ENCODE measurements at regions not wholly inside any gene's neighbourhood (a gene's known extent, or its start where the extent isn't known, plus 50 kb on each side); places are given as distances from the start of the nearest gene placed in this dataset.

DNA sequence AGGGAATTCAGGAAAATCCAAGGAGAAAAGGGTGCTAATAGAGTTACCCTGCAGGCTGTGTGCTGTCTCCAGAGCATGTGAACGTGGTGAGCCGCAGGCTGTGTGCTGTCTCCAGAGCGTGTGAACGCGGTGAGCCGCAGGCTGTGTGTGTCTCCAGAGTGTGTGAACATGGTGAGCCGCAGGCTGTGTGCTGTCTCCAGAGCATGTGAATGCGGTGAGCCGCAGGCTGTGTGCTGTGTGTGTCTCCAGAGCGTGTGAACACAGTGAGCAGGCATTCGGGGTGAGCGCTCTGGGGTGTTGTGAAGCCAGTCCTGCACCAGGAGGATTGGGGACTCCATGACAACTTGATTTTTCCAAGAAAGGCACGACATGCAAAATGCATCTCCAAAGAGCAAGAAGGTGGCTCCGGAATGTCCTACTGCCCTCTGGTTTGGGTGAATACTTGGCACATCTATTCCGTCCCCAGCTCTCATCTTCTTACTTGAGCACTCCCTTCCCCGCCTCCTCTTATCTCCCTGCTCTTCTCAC is 407.9 kb upstream of the SHH start:
- peaks cover 3% of the 10 kb centered on the region; the same call in 1 of the 2 replicates for H3K27me3 ChIP-seq (ENCODE audit: control insufficient read depth, insufficient read depth, low read length)

DNA sequence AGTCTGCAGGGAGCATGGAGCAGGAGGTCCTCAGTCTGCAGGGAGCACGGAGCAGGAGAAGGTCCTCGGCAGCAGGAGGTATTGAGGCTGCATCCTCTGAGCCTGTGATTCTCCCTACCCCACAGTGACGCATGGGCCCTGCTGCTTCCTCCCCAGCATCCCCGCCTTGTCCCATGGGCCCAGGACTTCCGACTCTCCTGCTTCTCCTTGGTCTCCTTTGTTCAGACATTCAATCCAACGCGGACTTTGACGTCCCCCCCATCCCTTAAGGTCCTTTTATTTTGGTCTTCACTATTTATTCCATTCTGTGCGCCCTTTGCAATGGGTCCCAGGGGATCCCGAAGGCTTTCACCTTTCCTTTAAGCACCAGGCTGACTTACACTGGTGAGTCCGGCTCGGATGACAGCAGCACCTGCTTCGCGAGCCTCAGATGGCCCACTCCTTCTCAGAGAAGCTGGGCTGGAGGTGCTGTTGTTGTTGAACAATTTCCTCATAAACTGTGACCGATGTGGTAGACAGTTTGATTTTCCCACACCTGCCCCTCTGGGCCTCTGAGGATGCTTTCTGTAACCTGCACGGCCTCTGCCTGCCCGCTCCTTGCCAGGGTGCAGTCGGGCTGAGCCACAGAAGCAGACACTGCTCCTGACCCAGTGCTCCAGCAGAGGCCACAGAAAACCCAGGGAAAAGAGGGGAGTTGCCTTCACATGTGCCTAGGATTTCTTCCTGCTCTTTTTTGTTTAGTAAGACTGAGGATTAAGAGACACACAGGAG is 407.2 kb upstream of the SHH start:
- DNase-seq (ENCODE audit: low read depth, low spot score) (no peak), ATAC-seq (no peak)
- POLR2A ChIA-PET, result no interaction called here
- no peak for TF ChIP-seq TCF7L2 (IDR thresholded peaks at IDR 0.05; ENCODE audit: low read depth, low read length)
- peaks cover 3% of the 10 kb centered on the region; the same call in 1 of the 2 replicates for H3K27me3 ChIP-seq (ENCODE audit: control insufficient read depth, insufficient read depth, low read length)
- in situ Hi-C loops (cut with HindIII; ENCODE audit: low pct_unique_long_range_greater_than_20kb, low sequenced_read_pairs), result no loop called here
- intact Hi-C loops (cut with micrococcal nuclease; ENCODE audit: unreplicated experiment), result no loop called here
- H3K4me3 ChIP-seq (ENCODE audit: low read depth in 2 of 2, low read length in 2 of 2), result no peak overlapping the region
- CTCF ChIA-PET, result no interaction called here
- H3K27ac ChIP-seq (ENCODE audit: low read length), result no peak overlapping the region
- H3K36me3 ChIP-seq (ENCODE audit: control insufficient read depth, insufficient read depth, low read length), result no peaks in the 10 kb centered on the region
- no peaks in the 10 kb centered on the region for H3K9me3 ChIP-seq (ENCODE audit: control insufficient read depth, insufficient read depth, low read depth, low read length)
- H3K4me1 ChIP-seq (ENCODE audit: control insufficient read depth, insufficient read depth, low read length), result no peaks in the 10 kb centered on the region
- BruUV-seq (replicated peaks), result no TSS peak

More for the DNA sequence above, 407.9 kb upstream of the SHH start:
- Histone ChIP-seq H3K9me3 (ENCODE audit: control insufficient read depth, insufficient read depth, low read depth, low read length) (0 out of 2 replicates have a peak, but pooled peaks cover 3% of the 10 kb centered on the region), H3K4me3 (ENCODE audit: low read depth in 2 of 2, low read length in 2 of 2) (no peak overlapping the region), H3K27ac (ENCODE audit: low read length) (no peak overlapping the region), H3K4me1 (ENCODE audit: control insufficient read depth, insufficient read depth, low read length) (no peaks in the 10 kb centered on the region), H3K36me3 (ENCODE audit: control insufficient read depth, insufficient read depth, low read length) (no peaks in the 10 kb centered on the region)
- intact Hi-C loops (cut with micrococcal nuclease; ENCODE audit: unreplicated experiment) (no loop called here), in situ Hi-C loops (cut with HindIII; ENCODE audit: low pct_unique_long_range_greater_than_20kb, low sequenced_read_pairs) (no loop called here)
- ChIA-PET CTCF (no interaction called here), POLR2A (no interaction called here)
- TF ChIP-seq SIN3A (IDR thresholded peaks at IDR 0.05; ENCODE audit: borderline replicate concordance, insufficient read depth, low read depth, low read length), result no peak
- no peak for TF ChIP-seq TCF7L2 (IDR thresholded peaks at IDR 0.05; ENCODE audit: low read depth, low read length)
- TF ChIP-seq, protein P1, sequence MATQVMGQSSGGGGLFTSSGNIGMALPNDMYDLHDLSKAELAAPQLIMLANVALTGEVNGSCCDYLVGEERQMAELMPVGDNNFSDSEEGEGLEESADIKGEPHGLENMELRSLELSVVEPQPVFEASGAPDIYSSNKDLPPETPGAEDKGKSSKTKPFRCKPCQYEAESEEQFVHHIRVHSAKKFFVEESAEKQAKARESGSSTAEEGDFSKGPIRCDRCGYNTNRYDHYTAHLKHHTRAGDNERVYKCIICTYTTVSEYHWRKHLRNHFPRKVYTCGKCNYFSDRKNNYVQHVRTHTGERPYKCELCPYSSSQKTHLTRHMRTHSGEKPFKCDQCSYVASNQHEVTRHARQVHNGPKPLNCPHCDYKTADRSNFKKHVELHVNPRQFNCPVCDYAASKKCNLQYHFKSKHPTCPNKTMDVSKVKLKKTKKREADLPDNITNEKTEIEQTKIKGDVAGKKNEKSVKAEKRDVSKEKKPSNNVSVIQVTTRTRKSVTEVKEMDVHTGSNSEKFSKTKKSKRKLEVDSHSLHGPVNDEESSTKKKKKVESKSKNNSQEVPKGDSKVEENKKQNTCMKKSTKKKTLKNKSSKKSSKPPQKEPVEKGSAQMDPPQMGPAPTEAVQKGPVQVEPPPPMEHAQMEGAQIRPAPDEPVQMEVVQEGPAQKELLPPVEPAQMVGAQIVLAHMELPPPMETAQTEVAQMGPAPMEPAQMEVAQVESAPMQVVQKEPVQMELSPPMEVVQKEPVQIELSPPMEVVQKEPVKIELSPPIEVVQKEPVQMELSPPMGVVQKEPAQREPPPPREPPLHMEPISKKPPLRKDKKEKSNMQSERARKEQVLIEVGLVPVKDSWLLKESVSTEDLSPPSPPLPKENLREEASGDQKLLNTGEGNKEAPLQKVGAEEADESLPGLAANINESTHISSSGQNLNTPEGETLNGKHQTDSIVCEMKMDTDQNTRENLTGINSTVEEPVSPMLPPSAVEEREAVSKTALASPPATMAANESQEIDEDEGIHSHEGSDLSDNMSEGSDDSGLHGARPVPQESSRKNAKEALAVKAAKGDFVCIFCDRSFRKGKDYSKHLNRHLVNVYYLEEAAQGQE (IDR thresholded peaks at IDR 0.05; ENCODE audit: insufficient read depth in 1 of 2, low read depth in 2 of 2, low read length in 1 of 2), result no peak
- BruUV-seq (replicated peaks), result no TSS peak
- ATAC-seq, result no peak
- DNase-seq (ENCODE audit: low read depth, low spot score), result no peak

DNA sequence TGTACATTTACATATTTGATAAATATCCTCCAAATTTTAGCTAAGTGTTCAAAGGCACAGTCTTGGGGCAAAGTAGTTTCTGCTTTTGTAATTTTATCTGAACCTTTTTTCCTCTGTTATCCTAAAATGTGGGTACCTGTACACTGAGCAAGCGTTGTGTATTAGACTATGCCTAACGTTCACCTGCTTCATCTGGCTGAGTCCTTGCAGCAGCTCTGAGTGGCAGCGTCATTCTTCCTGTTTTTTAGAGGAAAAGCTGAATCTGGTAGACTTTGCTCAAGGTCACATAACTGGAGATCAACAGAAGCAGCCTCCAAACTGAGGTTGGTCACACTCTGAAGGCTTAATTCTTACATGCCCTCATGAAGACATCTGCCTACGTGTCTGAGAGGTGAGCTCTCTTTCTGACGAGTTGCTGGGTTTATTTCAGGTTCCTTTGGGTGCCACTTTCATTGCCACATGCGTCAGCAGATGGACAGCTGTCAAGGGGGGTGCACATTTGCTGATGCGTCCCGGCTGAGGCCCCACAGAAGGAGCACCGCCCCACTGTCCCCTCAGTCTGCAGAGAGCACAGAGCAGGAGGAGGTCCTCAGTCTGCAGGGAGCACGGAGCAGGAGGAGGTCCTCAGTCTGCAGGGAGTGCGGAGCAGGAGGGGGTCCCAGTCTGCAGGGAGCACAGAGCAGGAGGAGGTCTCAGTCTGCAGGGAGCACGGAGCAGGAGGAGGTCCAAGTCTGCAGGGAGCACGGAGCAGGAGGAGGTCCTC is 406.5 kb upstream of the SHH start:
- no peaks in the 10 kb centered on the region for H3K36me3 ChIP-seq (ENCODE audit: control insufficient read depth, insufficient read depth, low read length)
- DNase-seq (ENCODE audit: low read depth, low spot score) (no peak), ATAC-seq (no peak)
- ChIA-PET POLR2A (no interaction called here), CTCF (no interaction called here)
- H3K27ac ChIP-seq (ENCODE audit: low read length), result no peak overlapping the region
- TF ChIP-seq, protein P1 (IDR thresholded peaks at IDR 0.05; ENCODE audit: insufficient read depth in 1 of 2, low read depth in 2 of 2, low read length in 1 of 2), result no peak
- TF ChIP-seq TCF7L2 (IDR thresholded peaks at IDR 0.05; ENCODE audit: low read depth, low read length) (no peak), SIN3A (IDR thresholded peaks at IDR 0.05; ENCODE audit: borderline replicate concordance, insufficient read depth, low read depth, low read length) (no peak), POLR2AphosphoS5 (IDR thresholded peaks at IDR 0.05; ENCODE audit: low read depth, low read length) (no peak)
- TF ChIP-seq, protein P2, sequence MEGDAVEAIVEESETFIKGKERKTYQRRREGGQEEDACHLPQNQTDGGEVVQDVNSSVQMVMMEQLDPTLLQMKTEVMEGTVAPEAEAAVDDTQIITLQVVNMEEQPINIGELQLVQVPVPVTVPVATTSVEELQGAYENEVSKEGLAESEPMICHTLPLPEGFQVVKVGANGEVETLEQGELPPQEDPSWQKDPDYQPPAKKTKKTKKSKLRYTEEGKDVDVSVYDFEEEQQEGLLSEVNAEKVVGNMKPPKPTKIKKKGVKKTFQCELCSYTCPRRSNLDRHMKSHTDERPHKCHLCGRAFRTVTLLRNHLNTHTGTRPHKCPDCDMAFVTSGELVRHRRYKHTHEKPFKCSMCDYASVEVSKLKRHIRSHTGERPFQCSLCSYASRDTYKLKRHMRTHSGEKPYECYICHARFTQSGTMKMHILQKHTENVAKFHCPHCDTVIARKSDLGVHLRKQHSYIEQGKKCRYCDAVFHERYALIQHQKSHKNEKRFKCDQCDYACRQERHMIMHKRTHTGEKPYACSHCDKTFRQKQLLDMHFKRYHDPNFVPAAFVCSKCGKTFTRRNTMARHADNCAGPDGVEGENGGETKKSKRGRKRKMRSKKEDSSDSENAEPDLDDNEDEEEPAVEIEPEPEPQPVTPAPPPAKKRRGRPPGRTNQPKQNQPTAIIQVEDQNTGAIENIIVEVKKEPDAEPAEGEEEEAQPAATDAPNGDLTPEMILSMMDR (IDR thresholded peaks at IDR 0.05), result no peak
- H3K4me3 ChIP-seq (ENCODE audit: low read depth in 2 of 2, low read length in 2 of 2), result no peak overlapping the region
- H3K9me3 ChIP-seq (ENCODE audit: control insufficient read depth, insufficient read depth, low read depth, low read length), result no peaks in the 10 kb centered on the region
- BruUV-seq (replicated peaks), result no TSS peak
- no peaks in the 10 kb centered on the region for H3K4me1 ChIP-seq (ENCODE audit: control insufficient read depth, insufficient read depth, low read length)
- intact Hi-C loops (cut with micrococcal nuclease; ENCODE audit: unreplicated experiment) (no loop called here), in situ Hi-C loops (cut with HindIII; ENCODE audit: low pct_unique_long_range_greater_than_20kb, low sequenced_read_pairs) (no loop called here)
- H3K27me3 ChIP-seq (ENCODE audit: control insufficient read depth, insufficient read depth, low read length), result peaks cover 3% of the 10 kb centered on the region; the same call in 1 of the 2 replicates

Data from Panc1 (cell line).